HEK293T (cell line): ENCODE measurements at regions not wholly inside any gene's neighbourhood (a gene's known extent, or its start where the extent isn't known, plus 50 kb on each side); places are given as distances from the start of the nearest gene placed in this dataset.

Experiments used
- ARNT ChIP-seq: fragments of 450-650 bp; IDR thresholded peaks from 2 replicates; pipeline ENCODE4 v1.6.1; 2017; ENCODE audit warnings: mild to moderate bottlenecking
- FOXM1 ChIP-seq: fragments of 450-650 bp; IDR thresholded peaks from 2 replicates; pipeline ENCODE4 v1.6.1; 2017; ENCODE audit warnings: mild to moderate bottlenecking, borderline replicate concordance
- L3MBTL2 ChIP-seq: fragments of 450-650 bp; conservative IDR thresholded peaks from 2 replicates; pipeline ENCODE4 v1.6.1; 2016; ENCODE audit warnings: mild to moderate bottlenecking
- SP1 ChIP-seq: fragments of 450-650 bp; IDR thresholded peaks from 2 replicates; pipeline ENCODE4 v1.6.1; 2017

- TF ChIP-seq SP1 (no peak), L3MBTL2 (no peak), ARNT (no peak), FOXM1 (no peak)
These were observed 266.8 kb downstream of the SEC14L1 start for GRCh38 chr17:77407321-77408277.
